A673 (cell line): ENCODE measurements at regions not wholly inside any gene's neighbourhood (a gene's known extent, or its start where the extent isn't known, plus 50 kb on each side); places are given as distances from the start of the nearest gene placed in this dataset.

Experiments used
- EZH2 ChIP-seq: fragments of 200-600 bp; sonication (generic); IDR thresholded peaks from 2 replicates; pipeline ENCODE4 v1.6.1; 2017; ENCODE audit warnings: borderline replicate concordance, low read depth, mild to moderate bottlenecking, mixed read lengths, antibody characterized with exemption, low read length; ENCODE audit not compliant: poor library complexity, severe bottlenecking
- TF ChIP-seq, protein P1 (sequence below): fragments of 300-800, 200-600 bp; sonication (generic); conservative IDR thresholded peaks from 2 replicates; pipeline ENCODE4 v1.5.1; 2017; ENCODE audit warnings: low read depth, mild to moderate bottlenecking, antibody characterized with exemption, low read length, moderate library complexity, mixed read lengths

DNA sequence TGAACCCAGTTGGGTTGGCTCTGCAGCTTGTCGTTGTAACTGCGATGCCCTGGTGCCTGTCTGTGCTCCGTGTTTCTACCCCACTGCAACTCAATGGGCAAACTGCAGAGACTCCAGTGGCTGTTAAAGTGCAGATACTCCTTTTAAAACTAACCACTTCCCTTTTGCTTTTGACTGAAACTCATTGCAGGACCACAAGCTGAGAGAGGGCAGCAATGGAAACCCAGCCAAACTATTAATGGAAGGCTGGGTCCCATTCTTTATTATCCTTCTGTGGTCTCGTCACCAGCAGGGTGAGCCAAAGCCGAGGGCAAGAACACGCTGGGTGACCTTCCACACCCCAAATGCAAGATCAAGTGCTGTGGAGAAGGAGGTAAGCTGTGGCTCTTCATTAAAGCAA, 910.4 kb downstream of the VRK1 start:
- TF ChIP-seq, protein P1, sequence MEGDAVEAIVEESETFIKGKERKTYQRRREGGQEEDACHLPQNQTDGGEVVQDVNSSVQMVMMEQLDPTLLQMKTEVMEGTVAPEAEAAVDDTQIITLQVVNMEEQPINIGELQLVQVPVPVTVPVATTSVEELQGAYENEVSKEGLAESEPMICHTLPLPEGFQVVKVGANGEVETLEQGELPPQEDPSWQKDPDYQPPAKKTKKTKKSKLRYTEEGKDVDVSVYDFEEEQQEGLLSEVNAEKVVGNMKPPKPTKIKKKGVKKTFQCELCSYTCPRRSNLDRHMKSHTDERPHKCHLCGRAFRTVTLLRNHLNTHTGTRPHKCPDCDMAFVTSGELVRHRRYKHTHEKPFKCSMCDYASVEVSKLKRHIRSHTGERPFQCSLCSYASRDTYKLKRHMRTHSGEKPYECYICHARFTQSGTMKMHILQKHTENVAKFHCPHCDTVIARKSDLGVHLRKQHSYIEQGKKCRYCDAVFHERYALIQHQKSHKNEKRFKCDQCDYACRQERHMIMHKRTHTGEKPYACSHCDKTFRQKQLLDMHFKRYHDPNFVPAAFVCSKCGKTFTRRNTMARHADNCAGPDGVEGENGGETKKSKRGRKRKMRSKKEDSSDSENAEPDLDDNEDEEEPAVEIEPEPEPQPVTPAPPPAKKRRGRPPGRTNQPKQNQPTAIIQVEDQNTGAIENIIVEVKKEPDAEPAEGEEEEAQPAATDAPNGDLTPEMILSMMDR: no peak
- no peak for TF ChIP-seq EZH2
